Right ventricle myocardium superior (tissue), 1 donor: ENCODE measurements at regions not wholly inside any gene's neighbourhood (a gene's known extent, or its start where the extent isn't known, plus 50 kb on each side); places are given as distances from the start of the nearest gene placed in this dataset.
A peak's percentile ranks its signal among the peaks of the same experiment; 100 is the strongest.

Source experiments
- ATAC-seq: fragments of 200-7000 bp; cut with Tn5 transposase; one replicate; pipeline ENCODE4 v1.9.1; 2020; ENCODE audit warnings: mild to moderate bottlenecking; ENCODE audit not compliant: poor library complexity
- DNase-seq: peaks from one replicate; pipeline ENCODE4 v3.0.0-alpha.2; 2020
- intact Hi-C: fragments of 100-400 bp; cut with DNase I; formaldehyde crosslinking; loops from one replicate; pipeline ENCODE4 v1.11.2; 2022
- donor health status: DM: no; HTN: yes; CAD: no; lungs with severe emphysema.

DNA sequence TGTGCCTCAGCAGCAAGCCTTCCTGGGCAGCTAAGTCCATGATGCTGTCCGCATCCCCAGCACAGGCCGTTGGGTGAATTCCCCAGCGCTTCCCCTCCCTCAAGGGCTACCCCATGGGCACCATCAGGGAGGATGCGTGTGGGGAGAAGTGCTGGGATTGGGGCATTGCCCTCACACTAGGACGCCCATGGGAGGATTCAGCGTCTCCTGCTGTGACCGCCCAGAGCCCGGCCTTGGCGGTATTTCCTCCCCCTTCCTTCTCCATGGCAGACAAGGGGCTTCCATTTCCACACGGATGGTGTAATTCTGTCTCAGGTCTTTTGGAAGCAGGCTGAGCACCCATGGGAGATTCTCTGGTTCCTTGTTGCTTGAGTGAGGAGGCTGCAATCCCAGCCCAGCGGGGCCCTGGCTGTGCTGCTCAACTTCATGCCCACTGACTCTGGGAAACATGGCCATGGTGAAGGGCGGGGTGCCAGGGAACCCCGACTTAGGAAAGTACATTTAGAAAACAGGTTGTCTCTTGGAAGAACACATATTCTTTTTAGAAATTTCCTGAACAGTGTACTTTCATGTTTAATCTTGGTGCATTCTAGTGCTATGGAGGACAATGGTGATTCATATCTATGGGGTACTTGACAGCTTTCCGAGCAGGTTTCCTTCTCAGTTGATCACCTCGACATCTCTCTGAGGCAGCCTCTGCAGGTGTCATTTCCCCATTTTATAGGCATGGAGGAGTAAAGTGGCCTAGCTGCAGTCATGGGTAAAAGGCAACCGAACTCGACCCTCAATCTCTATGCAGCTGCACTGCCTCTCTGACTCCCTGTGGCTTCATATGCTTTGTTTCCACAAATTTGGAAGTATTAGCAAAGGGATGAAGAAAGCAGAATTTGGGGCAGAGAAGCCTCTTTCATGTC lies 178.2 kb upstream of the CST7 start:
- no peak for DNase-seq

DNA sequence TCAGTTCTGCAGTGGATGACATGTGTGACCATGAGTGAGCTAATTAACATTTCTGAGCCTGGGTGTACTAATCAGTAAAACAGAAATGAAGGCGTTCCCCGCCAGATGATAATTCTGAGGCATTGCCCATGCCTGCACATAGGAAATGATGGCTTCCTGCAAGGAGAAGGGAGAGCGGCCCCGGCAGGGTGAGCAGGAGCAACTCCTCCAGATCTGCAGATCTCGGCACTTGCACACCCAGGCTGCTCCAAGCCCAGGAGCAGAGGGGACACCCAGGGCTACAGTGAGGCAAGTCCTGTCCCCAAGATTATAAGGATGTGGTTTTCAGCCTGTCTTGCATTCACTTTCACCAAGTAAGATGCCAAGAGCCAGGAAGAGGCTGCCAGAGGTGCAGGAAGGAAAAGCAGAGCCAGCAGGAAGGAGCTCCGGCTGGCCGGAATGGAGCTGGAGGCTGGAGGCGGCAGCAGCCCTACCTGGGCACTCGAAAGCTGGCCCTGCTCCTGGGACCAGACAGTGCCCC lies 177.5 kb upstream of the CST7 start:
- DNase-seq (no peak), ATAC-seq (no peak)
- intact Hi-C loops: no loop called here

More for the DNA sequence above, 178.2 kb upstream of the CST7 start:
- no peak for ATAC-seq
- intact Hi-C loops: no loop called here

DNA sequence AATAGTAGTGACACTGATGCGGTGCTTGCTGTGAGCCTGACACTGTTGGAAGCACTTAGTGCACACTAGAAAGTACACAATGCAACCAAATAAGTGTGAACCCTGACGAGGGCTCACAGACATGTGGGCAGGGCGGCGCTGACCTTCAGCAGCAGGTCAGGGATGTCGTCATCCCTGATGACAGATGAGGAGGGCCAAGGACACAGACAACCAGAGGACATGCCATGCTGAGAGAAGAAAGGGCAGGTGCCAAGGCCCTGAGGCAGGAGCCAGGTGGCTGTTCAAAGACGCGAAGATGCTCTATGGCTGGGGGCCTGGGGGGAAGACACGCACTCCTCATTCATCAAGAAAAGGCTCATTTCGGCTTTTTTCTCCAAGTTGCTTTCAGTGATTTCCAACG lies 176.4 kb upstream of the CST7 start:
- ATAC-seq (no peak), DNase-seq (no peak)
- intact Hi-C loops: no loop called here

DNA sequence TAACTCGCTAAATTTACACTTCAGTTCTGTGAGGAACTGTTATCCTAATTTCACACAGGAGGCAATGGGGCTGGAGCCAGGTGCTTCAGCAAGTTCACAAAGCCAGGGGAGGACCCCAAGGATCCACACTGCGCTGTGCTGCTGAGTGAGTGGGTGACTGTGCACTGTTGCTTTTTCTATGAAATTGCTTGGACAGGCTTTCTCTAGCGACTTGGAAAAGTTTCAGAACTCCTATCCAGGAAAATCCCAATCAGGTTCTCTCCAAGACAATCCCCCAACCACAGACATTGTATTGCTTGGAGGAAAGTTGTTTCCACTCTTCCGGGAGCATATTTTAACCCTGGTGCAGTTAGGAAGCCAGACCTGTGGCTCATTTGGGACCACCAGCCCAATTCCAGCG lies 175.9 kb upstream of the CST7 start:
- no peak for DNase-seq
- no peak for ATAC-seq
- intact Hi-C loops: no loop called here

DNA sequence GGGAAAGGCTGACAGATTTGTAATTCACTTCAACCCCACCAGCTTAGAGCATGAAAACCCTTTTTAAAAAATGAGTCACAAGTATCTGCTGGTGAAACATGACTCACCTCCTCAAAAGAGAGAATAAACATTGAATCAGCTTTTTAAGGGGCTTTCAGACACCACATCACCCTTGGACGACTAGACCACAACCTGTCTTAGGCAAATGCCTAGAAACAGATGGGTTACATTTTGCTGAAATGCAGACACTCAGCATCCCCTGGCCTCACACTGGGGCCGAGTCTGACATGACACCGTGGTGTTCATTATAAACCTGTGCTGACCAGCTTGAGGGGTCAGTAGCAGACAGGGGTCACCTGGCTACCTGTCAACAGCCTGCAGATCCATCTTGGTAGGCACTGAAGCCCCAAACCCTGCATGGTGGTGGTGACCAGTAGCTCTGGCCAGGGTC lies 175.3 kb upstream of the CST7 start:
- intact Hi-C loops: no loop called here
- no peak for DNase-seq
- ATAC-seq: no peak

DNA sequence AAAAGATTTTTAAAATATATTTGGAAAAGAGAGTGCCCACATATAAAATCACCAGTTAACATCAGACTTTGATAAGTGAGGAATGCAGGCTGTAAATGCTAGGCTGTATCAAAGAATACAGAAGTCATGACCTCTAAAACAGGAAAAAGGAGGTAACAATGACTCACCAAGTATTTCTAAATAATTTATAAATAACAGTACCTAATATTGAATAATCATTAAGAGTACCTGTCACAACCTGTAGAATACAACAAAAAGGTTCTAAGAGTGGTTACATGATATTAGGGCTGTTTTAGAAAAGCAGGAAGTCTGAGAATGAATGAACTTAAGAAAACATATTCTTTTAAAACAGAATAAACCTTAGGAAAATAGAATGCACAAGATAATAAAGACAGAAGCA lies 173.1 kb upstream of the CST7 start:
- intact Hi-C loops: no loop called here
- DNase-seq (no peak), ATAC-seq (no peak)

DNA sequence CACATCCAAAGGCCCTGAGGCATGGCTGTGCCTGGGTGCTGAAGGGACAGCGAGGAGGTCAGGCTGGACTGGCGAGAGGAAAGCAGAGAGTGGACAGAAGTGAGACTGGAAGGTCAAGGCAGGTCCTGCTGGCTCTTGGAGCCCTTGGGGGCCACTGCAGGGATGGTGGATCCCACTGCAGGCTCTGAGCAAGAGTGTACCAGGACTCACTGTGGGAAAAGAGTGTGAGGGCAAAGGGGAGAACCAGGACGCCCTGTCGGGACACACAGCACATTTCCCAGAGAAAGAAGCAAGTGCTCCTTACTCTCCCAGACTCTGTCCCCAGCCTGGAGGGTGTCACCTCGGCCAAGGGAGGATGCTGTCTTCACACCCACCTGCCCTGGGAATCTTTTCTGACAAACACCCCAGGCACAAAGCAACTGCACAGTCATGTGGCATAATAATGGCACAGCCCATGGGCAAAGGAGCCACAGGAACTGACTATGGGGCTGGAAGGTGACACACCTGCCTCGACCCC lies 172.3 kb upstream of the CST7 start:
- DNase-seq (no peak), ATAC-seq (no peak)
- intact Hi-C loops: no loop called here

DNA sequence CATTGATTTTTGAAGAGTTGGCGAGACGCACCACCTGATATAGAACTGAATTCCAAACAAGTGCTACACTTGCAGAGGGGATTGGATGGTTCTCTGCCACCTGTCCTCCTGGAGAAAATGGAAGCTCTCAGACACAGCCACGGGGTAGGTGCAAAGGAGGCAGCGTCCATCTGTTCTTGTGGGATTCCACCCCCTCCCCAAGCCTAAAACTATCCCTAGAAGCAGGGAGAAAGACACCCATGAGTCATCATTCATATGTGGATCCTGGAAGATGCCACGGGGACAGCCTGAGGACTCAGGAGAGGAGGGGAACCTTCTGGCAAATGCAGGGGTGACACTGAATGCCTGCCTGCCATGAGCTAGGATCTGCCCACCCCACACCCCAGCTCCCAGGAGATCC lies 171.3 kb upstream of the CST7 start:
- ATAC-seq (no peak), DNase-seq (no peak)
- intact Hi-C loops: no loop called here

DNA sequence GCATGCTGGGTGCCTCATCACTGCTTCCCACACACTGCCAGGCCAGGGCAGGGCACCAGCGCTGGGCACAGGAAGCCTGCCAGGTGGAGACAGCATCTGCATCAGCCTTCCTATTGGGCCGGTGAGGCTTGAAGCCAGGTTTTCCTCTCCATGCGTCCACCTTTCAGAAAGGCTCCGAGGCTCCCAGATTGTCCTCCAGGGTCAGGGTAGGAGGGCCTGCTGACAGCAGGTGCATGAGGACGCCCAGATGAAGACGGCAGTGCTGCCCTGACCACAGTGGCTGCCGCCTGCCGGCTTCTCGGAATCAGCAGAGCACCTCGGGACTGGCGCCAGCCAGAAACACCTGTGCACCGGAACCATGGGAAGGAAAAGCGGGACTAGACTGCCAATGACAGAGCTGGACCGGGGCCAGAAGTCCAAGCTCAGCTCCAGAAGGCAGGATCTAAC lies 170.5 kb upstream of the CST7 start:
- no peak for ATAC-seq
- no peak for DNase-seq
- intact Hi-C loops: no loop called here

DNA sequence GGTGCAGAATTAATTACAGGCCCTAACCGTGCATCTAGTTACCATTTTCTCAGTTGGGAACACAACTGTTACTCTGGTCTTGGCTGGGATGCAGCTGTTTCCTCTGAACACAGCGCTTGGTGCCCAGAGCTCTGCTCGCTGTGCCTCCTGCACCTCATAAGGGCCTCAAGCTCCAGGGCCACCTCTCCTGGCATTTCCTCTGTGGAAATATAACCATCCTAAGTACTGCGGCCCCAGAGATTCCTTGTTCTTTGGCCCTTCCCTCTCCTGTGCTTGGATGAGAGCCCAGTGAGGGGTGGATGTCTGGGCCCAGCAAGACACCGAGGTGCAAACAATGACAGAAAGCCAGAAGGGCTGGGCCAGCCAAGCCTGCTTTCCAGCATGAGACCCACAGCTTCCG lies 169.9 kb upstream of the CST7 start:
- intact Hi-C loops: no loop called here
- ATAC-seq: no peak
- no peak for DNase-seq

DNA sequence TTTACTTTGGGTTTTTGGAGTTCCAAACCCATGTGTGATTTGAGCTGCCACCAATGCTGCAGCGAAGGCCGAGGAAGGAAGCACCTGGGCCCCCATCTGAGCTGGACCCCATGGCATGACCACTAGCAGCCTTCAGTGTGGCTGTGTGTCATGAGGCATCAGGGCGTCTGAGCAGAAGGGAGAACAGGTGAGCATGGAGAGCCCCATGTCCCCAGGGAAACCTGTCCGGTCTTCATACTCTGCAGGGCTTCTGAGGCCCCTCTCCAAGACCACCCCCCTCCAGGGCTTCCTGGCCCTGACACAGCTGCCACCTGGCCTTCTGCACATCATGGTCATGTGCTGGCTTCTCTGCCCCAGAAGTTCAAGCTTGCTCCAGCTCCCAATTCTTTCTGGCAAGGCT lies 169.1 kb upstream of the CST7 start:
- intact Hi-C loops: no loop called here
- ATAC-seq (no peak), DNase-seq (no peak)

DNA sequence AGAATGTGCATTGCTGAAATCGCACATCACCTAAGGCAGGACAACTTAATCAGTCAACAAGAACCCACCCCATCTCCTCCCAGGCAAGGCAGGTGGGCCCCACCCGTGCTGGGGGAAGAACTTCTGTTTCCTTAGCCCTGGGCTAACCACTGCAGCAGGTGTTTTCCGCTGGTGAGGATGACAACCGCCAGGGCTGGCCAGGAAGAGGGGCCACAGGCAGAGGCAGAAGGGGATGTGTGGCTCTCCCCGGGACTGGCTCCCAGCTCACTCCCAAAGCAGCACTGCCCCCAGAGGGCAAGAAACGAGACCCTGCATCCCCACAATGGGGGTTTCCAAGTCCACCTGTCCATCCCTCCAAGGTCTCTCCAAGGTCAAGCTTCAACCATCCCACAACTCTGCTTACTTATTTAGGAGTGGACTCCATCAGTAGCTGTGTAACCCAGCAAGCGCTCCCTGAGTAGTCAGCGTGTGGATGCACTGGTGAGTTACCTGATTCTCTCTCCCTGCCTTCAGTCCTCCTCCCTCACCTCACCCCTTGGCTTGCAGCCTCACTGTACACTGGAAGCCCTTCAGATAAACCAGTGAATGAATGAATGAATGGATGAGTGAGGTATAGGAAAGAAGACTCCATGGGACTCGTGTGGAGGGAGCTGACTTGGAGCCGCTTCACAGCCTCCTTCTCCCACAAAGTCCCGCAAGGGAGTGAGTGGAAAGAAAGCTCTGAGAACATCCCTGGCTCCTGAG lies 168.2 kb upstream of the CST7 start:
- intact Hi-C loops: no loop called here
- DNase-seq (no peak), ATAC-seq (no peak)

DNA sequence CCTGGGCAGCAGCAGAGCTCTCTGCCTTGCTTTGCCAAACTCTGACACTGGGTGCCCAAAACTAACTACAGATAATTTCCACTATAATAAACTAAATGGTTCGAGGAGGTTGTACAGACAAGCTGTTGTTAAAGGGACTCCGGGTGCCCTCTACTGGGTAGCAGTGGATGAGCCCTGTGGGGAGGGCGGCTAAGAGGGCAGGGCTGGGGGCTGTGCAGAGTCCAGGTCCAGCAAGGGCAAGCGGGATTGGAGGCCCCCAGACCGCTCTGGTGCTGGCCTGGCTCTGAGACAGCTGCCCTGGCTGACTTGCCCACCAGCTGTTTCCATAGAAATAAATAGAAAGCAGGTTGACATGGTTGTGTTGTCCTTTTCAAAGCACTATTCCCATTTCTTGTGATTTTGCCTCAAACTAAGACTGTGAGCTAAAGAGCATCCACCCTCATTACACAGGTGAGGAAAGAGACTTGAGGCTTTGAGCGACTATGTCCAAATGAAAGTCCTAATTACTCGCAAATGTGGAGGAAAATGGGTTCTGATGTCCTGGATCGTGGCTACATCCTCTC lies 167.6 kb upstream of the CST7 start:
- intact Hi-C loops: no loop called here
- DNase-seq (no peak), ATAC-seq (peak; percentile 73)

DNA sequence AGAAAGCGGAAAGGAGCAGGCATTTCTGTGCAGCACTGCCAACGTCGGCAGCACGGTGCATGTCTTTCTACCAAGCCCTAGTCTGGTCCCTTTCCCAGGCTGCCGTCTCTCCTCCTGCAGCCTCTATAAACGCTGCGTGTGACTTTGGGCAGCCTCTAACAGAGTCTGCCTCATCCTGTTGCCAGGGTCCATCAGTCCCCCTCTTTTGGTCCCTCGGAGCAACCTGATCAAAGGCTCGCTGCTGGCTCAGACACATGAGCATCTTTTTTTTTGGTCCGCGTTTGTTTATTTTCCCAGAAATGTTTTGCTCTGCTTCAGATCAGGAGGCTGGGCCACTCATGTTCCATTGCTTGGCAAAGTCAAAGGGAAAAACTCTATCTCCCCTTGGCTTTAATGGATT lies 166.8 kb upstream of the CST7 start:
- ATAC-seq (no peak), DNase-seq (no peak)
- intact Hi-C loops: no loop called here

DNA sequence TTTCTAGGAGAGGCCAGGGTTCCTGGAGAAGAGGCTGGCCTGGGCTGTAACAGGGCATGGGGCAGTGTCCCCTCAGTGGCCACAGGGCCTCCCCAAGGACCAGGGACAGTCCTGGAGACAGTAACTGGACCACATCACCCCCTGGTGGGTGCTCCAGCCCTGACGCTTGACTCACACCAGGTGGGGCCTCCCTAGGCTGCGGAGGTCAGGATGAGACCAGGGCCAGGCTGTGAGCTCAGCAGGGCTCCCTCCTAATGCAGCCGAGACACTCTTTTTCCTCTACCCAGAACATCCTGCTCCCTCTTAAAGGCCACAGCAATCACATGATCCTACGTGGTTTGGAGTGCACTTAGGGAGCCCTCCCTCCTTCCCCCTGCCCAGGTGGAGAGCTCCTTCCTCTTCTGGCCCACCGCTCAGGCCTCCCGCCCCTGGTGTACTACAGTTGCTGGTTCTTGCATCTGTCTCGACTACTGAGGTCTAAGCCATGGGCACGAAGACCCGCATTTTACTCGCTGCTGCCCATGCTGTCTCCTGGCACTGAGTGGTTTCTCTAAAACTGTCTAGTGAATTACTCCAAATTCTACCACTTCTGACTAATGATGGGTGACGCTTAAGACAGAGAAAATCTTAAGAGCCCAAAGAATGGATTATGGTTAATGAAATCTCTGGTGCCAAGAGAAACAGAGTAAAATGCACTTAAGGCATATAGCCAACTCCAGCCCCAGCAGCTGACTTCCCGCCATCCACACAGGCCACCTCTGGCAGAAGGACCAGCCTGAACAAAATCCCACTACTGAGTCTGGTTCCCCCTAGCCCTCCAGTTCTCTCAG lies 166.1 kb upstream of the CST7 start:
- ATAC-seq: no peak
- DNase-seq: no peak
- intact Hi-C loops: no loop called here

DNA sequence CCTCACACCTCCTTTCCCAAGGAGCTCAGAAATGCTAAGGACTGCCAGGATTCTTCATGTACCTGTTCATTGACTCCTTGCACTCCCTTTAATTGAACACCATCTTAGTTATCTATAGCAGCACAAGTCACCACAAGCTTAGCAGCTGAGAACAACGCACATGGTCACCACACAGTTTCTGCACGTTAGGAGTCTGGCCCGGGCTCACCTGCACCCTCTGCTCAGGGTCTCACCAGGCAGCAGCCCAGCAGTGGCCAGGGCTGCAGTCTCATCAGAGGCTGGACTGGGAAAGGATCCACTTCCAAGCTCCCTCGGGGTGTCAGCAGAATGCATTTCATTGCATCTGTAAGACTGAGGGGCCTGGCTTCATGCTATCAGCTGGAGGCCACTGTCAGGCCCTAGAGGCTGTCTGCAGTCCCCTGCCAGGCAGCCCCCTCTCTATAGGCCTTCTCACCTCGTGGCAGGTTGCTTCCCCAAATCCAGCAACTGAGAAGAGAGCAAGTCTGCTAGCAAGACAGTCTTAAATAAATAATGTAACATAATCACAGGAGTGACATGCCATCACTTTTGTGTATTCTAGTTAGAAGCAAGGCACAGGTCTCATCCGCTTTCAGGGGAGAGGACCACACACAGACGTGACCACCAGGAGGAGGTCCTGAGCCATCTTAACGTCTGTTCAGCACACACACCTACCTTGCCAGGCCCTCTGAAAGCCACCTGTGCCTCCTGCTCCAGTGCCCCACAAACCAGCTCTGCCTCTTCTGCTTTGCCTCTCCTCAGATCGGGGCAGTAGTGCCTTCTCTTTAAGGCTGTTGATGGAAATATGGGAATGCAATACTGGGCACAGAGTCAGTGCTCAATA lies 165.2 kb upstream of the CST7 start:
- DNase-seq: no peak
- no peak for ATAC-seq
- intact Hi-C loops: no loop called here

DNA sequence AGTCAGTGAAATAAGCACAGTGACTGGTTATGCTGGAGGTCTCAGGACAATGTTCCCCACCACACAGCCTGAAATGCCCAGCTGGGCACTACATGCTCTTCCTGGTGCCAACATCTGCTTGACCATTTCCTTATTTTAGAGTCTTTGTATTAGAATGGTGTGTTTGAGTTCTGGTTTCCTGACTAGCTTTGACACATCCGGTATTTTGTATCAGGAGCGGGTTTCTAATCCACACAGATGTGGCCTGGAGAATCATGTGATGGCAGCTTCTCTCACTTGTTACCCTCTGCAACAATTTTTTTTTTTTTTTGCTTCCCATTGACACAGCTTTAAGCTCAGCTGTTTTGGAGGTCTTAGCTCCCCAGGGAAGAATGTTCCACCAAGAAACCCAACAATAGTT lies 164.5 kb upstream of the CST7 start:
- intact Hi-C loops: no loop called here
- ATAC-seq: peak; percentile 30
- no peak for DNase-seq
